GM12873 (cell line): ENCODE measurements at regions not wholly inside any gene's neighbourhood (a gene's known extent, or its start where the extent isn't known, plus 50 kb on each side); places are given as distances from the start of the nearest gene placed in this dataset.

Experiments
- CTCF ChIP-seq: IDR thresholded peaks from 2 replicates; pipeline ENCODE4 v1.5.1; 2012; ENCODE audit warnings: low read depth, mild to moderate bottlenecking, moderate library complexity, low read length, control low read depth; ENCODE audit not compliant: insufficient read depth; ENCODE audit errors: missing control alignments

DNA sequence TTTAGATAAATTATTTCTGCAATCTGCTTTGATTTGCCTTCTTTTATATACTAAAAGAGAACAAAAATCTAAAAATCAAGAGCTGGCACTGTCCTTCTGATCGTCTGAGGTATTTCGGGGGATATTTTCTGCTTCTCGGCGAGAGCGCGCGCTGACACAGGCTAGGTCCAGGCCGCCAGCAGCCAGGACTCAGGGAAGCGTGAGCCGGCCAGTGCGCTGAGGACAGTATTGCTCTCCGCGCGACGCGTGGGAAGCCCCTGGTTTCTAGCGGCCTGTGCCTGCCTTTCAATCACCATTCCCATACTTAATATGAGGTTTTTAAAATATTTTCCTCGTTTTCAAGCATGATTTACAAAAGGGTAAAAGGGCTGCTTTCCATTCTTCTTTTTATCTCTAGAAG, 307.3 kb upstream of the IRX1 start:
- TF ChIP-seq CTCF: no peak

DNA sequence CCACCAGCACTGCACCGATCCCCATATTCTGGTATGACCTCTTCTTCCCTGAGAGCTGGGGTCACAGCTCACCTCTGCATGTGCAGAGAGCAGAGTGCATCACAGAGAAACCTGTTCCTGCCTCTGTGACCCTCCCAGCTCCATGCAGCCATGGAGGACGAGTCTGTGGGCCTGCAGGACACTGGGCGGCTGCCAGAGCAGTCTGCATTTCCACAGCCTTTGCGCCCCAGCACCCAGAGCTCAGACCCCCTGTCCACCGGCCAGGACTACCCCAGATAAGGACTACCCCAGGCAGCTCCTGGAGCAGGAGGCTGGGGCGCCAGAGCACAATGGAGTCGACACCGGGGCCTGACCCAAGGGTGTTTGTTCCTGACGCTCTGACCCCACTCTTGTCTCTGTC, 308.1 kb upstream of the IRX1 start:
- no peak for TF ChIP-seq CTCF

- no peak for TF ChIP-seq CTCF
These were observed 310.0 kb upstream of the IRX1 start for GRCh38 chr5:3285621-3286020.

- no peak for TF ChIP-seq CTCF
These were observed 311.1 kb upstream of the IRX1 start for GRCh38 chr5:3284506-3284905.

DNA sequence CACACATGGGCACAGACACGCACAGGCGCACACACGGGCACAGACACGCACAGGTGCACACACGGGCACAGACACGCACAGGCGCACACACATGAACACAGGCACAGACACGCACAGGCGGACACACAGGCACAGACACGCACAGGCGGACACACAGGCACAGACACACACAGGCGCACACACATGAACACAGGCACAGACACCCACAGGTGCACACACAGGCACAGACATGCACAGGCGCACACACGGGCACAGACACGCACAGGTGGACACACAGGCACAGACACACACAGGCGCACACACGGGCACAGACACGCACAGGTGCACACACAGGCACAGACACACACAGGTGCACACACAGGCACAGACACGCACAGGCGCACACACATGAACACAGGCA, 312.8 kb upstream of the IRX1 start:
- no peak for TF ChIP-seq CTCF

DNA sequence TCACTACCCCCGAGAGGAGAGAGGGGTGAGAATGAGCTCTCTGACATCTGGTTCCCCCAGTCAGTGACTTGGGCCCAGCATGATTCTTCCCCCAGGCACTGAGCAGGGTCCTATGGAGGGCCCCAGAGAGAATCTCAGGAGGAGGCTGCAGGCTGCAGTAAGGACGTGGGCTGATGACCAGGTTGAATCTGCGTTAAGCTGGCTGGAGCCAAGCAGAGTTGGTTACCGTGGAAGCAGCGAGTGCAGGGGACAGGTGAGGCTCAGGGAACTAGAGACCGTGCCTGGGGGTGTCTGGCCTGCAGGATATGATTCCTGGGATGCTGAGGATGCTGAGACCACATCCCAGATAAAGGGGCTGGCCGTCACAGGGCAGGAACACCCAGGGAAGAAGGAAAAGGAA, 314.3 kb upstream of the IRX1 start:
- no peak for TF ChIP-seq CTCF

DNA sequence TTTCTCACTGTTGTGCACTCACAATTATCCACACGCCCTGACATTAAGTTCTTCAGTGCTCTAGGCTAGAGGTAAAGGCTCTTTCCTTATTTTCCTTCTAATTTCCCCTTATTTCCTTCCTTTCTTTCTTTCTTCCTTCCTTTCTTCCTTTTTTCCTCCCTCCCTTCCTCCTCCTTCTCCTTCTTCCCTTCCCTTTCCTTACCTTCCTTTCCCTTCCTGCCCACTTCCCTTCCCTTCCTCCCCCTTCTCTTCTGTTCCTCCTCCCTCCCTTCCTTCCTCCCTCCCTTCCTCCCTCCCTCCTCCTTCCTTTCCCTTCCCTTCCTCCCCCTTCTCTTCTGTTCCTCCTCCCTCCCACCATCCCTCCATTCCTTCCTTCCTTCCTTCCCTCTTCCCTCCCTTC, 317.0 kb upstream of the IRX1 start:
- no peak for TF ChIP-seq CTCF

DNA sequence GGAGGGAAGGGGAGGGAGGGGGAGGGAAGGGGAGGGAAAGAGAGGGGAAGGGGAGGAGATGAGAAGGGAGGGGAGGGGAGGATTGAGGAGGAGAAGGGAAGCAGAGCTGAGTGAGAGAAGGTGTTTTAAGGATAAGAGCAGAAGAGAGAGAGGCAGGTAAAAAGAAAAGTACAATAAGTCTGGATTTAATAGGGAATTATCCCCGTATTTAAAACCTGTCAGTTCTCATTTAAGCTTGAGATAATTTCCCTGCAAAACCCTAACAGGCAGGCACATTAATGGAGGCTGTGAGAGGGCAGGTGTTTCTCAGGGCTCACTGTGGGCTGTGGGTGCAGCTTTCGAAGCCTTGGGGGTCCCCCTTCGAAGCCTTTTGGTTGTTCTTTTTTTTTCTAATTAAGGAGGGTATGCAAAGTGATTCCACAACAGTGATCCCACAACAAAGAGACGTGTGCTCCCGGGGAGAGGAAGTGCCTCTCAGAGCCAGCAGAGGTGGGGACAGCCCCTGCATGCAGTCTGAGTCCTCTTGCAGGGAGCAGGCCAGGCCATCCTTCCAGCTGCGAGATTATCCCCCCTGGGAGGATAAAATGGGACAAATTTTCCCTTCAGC, 317.9 kb upstream of the IRX1 start:
- TF ChIP-seq CTCF: no peak
